ENCODE measurements at regions not wholly inside any gene's neighbourhood (a gene's known extent, or its start where the extent isn't known, plus 50 kb on each side); places are given as distances from the start of the nearest gene placed in this dataset.

GRCh38 chr17:14797021-14797420 is 468.1 kb downstream of the PMP22 start:
- TF ChIP-seq CTCF (IDR thresholded peaks at IDR 0.05; ENCODE audit: low read depth, low read length, missing control alignments): no peak
- DNase-seq (ENCODE audit: extremely low read depth, low read depth): no peak
- no peak overlapping the region for H3K4me3 ChIP-seq (replicated peaks; ENCODE audit: low read depth, low read length)

- H3K4me3 ChIP-seq (replicated peaks; ENCODE audit: low read depth, low read length): no peak overlapping the region
- no peak for DNase-seq (ENCODE audit: extremely low read depth, low read depth)
- TF ChIP-seq CTCF (IDR thresholded peaks at IDR 0.05; ENCODE audit: low read depth, low read length, missing control alignments): no peak
Measured at GRCh38 chr17:14794961-14795360, 470.2 kb downstream of the PMP22 start.

GRCh38 chr17:14793237-14793636 is 471.9 kb downstream of the PMP22 start:
- H3K4me3 ChIP-seq (replicated peaks; ENCODE audit: low read depth, low read length): no peak overlapping the region
- DNase-seq (ENCODE audit: extremely low read depth, low read depth): peak; percentile 25
- TF ChIP-seq CTCF (IDR thresholded peaks at IDR 0.05; ENCODE audit: low read depth, low read length, missing control alignments): no peak

- no peak for TF ChIP-seq CTCF (IDR thresholded peaks at IDR 0.05; ENCODE audit: low read depth, low read length, missing control alignments)
- DNase-seq (ENCODE audit: extremely low read depth, low read depth): no peak
- H3K4me3 ChIP-seq (replicated peaks; ENCODE audit: low read depth, low read length): no peak overlapping the region
Measured at GRCh38 chr17:14792746-14793145, 472.4 kb downstream of the PMP22 start.

- no peak overlapping the region for H3K4me3 ChIP-seq (replicated peaks; ENCODE audit: low read depth, low read length)
- TF ChIP-seq CTCF (IDR thresholded peaks at IDR 0.05; ENCODE audit: low read depth, low read length, missing control alignments): no peak
- no peak for DNase-seq (ENCODE audit: extremely low read depth, low read depth)
Measured at GRCh38 chr17:14791221-14791620, 473.9 kb downstream of the PMP22 start.

GRCh38 chr17:14790521-14790920 is 474.6 kb downstream of the PMP22 start:
- H3K4me3 ChIP-seq (replicated peaks; ENCODE audit: low read depth, low read length): no peak overlapping the region
- no peak for DNase-seq (ENCODE audit: extremely low read depth, low read depth)
- TF ChIP-seq CTCF (IDR thresholded peaks at IDR 0.05; ENCODE audit: low read depth, low read length, missing control alignments): no peak

- H3K4me3 ChIP-seq (replicated peaks; ENCODE audit: low read depth, low read length): no peak overlapping the region
- no peak for TF ChIP-seq CTCF (IDR thresholded peaks at IDR 0.05; ENCODE audit: low read depth, low read length, missing control alignments)
- DNase-seq (ENCODE audit: extremely low read depth, low read depth): no peak
Measured at GRCh38 chr17:14784997-14785696, 480.0 kb downstream of the PMP22 start.
